ENCODE measurements at regions not wholly inside any gene's neighbourhood (a gene's known extent, or its start where the extent isn't known, plus 50 kb on each side); places are given as distances from the start of the nearest gene placed in this dataset.
A peak's percentile ranks its signal among the peaks of the same experiment; 100 is the strongest.

- TF ChIP-seq GATA2 (IDR thresholded peaks at IDR 0.05; ENCODE audit: low read depth, low read length) = 0 out of 2 replicates have a peak, but pooled peaks have one; percentile 25
- no peak for TF ChIP-seq GATA3 (IDR thresholded peaks at IDR 0.05; ENCODE audit: low read depth, low read length)
These were observed 105.7 kb upstream of the GAREM1 start for GRCh38 chr18:32576296-32576916.

All from SH-SY5Y (cell line).